DMS53 treated with DMSO at 0.1 percent for 48 hours (cell line): ENCODE measurements at regions not wholly inside any gene's neighbourhood (a gene's known extent, or its start where the extent isn't known, plus 50 kb on each side); places are given as distances from the start of the nearest gene placed in this dataset.

Experiments
- DNase-seq: peaks from one replicate; lab custom pipeline; 2025; ENCODE audit not compliant: unreplicated experiment; lab: John Stamatoyannopoulos, UW

GRCh38 chr10:1858048-1858447 lies 120.7 kb upstream of the ADARB2 start:
- no peak for DNase-seq

- DNase-seq = no peak
Observed at GRCh38 chr10:1855911-1856310, 118.6 kb upstream of the ADARB2 start.

- no peak for DNase-seq
Observed at GRCh38 chr10:1854271-1854670, 116.9 kb upstream of the ADARB2 start.

- no peak for DNase-seq
Observed at GRCh38 chr10:1853801-1854200, 116.5 kb upstream of the ADARB2 start.

GRCh38 chr10:1852841-1853240 lies 115.5 kb upstream of the ADARB2 start:
- no peak for DNase-seq

- no peak for DNase-seq
Observed at GRCh38 chr10:1851762-1852161, 114.4 kb upstream of the ADARB2 start.

GRCh38 chr10:1850971-1851527 lies 113.7 kb upstream of the ADARB2 start:
- no peak for DNase-seq

GRCh38 chr10:1847361-1847760 lies 110.0 kb upstream of the ADARB2 start:
- DNase-seq = no peak

- DNase-seq = no peak
Observed at GRCh38 chr10:1846032-1846431, 108.7 kb upstream of the ADARB2 start.

GRCh38 chr10:1841759-1842158 lies 104.4 kb upstream of the ADARB2 start:
- DNase-seq = no peak

- no peak for DNase-seq
Observed at GRCh38 chr10:1829712-1830111, 92.4 kb upstream of the ADARB2 start.

- no peak for DNase-seq
Observed at GRCh38 chr10:1824928-1825327, 87.6 kb upstream of the ADARB2 start.

- DNase-seq = no peak
Observed at GRCh38 chr10:1814556-1814955, 77.2 kb upstream of the ADARB2 start.

- DNase-seq = no peak
Observed at GRCh38 chr10:1809139-1809741, 71.9 kb upstream of the ADARB2 start.

- DNase-seq = no peak
Observed at GRCh38 chr10:1807924-1808323, 70.6 kb upstream of the ADARB2 start.

- DNase-seq = no peak
Observed at GRCh38 chr10:1807196-1807595, 69.9 kb upstream of the ADARB2 start.

- no peak for DNase-seq
Observed at GRCh38 chr10:1802413-1802812, 65.1 kb upstream of the ADARB2 start.

- DNase-seq = no peak
Observed at GRCh38 chr10:1788401-1788800, 51.1 kb upstream of the ADARB2 start.
